WERI-Rb-1 (cell line): ENCODE measurements at regions not wholly inside any gene's neighbourhood (a gene's known extent, or its start where the extent isn't known, plus 50 kb on each side); places are given as distances from the start of the nearest gene placed in this dataset.

Experiments used
- DNase-seq: peaks from one replicate; pipeline ENCODE4 v3.0.0-alpha.2; 2020
- H3K27ac ChIP-seq: fragments of 250-450 bp; sonication (Bioruptor Pico); 2 replicates; pipeline ENCODE4 v1.5.1; 2020; ENCODE audit warnings: mild to moderate bottlenecking, moderate library complexity
- H3K27me3 ChIP-seq: fragments of 250-450 bp; sonication (Bioruptor Pico); 2 replicates; pipeline ENCODE4 v1.5.1; 2021; ENCODE audit warnings: mild to moderate bottlenecking, low read depth, moderate library complexity; ENCODE audit not compliant: insufficient read depth, severe bottlenecking
- H3K36me3 ChIP-seq: fragments of 250-450 bp; sonication (Bioruptor Pico); 2 replicates; pipeline ENCODE4 v1.5.1; 2020; ENCODE audit warnings: mild to moderate bottlenecking, moderate library complexity
- H3K4me3 ChIP-seq: 2 replicates; pipeline ENCODE4 v1.5.1; 2011; ENCODE audit warnings: low read depth, mild to moderate bottlenecking, control low read depth, low read length
- H3K9me3 ChIP-seq: fragments of 250-450 bp; sonication (Bioruptor Pico); 2 replicates; pipeline ENCODE4 v1.5.1; 2021; ENCODE audit warnings: mild to moderate bottlenecking, moderate library complexity; ENCODE audit not compliant: severe bottlenecking
- TF ChIP-seq, protein P1 (sequence below): IDR thresholded peaks from 2 replicates; pipeline ENCODE4 v1.5.1; 2011; ENCODE audit warnings: low read depth, mild to moderate bottlenecking, control low read depth, inconsistent platforms, low read length

DNA sequence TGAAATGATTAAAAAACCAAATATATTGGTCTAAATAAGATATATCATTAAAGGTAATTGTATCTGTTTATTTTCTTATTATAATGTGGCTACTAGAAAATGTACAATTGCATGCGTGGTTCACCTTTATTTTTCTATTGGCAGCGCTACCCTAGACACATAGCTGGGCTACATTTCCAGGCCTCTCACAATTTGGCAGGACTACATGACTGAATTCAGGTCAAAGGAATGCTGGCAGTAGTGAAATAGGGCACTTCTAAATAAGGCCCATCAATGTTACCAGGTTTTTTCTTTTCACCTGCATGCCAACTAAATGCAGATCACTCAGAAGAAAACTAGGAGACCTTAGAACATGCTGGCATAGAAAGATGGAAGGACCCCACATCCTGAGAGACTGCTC is 1072.9 kb upstream of the SLIT2 start:
- Histone ChIP-seq H3K4me3 (no peak overlapping the region), H3K27me3 (no peaks in the 10 kb centered on the region), H3K27ac (no peak overlapping the region), H3K9me3 (no peaks in the 10 kb centered on the region), H3K36me3 (no peaks in the 10 kb centered on the region)
- TF ChIP-seq, protein P1, sequence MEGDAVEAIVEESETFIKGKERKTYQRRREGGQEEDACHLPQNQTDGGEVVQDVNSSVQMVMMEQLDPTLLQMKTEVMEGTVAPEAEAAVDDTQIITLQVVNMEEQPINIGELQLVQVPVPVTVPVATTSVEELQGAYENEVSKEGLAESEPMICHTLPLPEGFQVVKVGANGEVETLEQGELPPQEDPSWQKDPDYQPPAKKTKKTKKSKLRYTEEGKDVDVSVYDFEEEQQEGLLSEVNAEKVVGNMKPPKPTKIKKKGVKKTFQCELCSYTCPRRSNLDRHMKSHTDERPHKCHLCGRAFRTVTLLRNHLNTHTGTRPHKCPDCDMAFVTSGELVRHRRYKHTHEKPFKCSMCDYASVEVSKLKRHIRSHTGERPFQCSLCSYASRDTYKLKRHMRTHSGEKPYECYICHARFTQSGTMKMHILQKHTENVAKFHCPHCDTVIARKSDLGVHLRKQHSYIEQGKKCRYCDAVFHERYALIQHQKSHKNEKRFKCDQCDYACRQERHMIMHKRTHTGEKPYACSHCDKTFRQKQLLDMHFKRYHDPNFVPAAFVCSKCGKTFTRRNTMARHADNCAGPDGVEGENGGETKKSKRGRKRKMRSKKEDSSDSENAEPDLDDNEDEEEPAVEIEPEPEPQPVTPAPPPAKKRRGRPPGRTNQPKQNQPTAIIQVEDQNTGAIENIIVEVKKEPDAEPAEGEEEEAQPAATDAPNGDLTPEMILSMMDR = no peak
- DNase-seq = no peak

DNA sequence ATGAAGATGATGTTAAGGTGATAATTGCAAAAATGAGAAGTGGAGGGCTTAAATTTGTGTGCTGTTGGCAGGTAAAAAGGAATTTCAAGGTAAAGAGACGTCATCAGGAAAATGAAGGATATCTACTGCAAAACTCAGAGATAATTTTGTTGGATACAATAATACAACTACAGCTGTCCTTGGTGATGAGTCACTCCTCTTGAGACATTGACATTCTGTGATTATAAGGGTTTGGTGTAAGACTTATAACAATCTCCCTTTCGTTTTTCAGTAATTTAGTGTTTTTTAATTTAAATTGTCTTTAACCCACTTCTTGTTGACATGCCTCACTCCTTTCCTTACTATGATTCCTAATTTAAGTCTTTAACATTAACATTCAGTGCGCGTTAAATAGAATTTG is 1074.1 kb upstream of the SLIT2 start:
- H3K9me3 ChIP-seq = no peaks in the 10 kb centered on the region
- H3K36me3 ChIP-seq = no peaks in the 10 kb centered on the region
- H3K4me3 ChIP-seq = no peak overlapping the region
- no peak for DNase-seq
- H3K27ac ChIP-seq = no peak overlapping the region
- H3K27me3 ChIP-seq = no peaks in the 10 kb centered on the region
- TF ChIP-seq, protein P1 = no peak

DNA sequence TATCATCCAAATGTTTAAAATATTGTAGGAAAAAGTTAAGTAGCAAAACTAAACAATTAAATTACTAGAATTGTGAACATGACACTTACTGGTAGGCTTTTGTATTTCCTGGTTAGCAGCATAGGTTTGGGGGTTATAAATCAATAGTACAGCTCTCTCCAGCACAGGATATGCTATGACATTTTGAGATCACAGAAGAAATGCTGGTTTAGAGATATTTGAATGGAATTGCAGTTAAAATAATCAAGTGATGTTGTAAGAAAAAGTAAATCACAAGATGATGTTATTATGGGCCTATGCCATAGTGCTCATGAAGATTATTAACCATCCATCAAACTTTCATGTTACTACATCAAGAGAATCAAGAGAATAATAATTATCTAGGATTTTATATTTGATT is 1079.9 kb upstream of the SLIT2 start:
- TF ChIP-seq, protein P1 = no peak

DNA sequence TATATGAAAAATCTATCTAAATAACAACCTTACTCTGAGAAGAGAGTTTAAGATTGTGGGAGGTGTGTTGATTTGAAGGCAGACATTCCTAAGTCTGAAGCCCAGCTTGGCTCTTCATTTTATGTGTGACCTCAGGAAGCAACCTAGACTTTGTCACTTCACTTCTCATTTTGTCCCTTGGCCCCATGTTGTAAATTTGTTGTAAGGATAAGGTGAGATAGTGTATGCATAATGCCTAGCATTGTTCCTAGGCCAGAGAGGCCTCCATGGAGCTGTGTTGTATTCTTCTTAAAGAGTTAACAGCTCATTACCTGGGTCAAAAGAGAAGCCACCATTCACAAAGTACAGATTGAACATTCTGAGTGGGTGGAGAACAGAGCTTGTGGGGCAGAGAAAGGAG is 1084.4 kb upstream of the SLIT2 start:
- no peak for DNase-seq
- no peaks in the 10 kb centered on the region for H3K36me3 ChIP-seq
- H3K27ac ChIP-seq = no peak overlapping the region
- TF ChIP-seq, protein P1 = no peak
- no peak overlapping the region for H3K4me3 ChIP-seq
- peaks cover 2% of the 10 kb centered on the region for H3K9me3 ChIP-seq
- peaks cover 6% of the 10 kb centered on the region for H3K27me3 ChIP-seq

More for the DNA sequence above, 1079.9 kb upstream of the SLIT2 start:
- H3K9me3 ChIP-seq = no peaks in the 10 kb centered on the region
- H3K27me3 ChIP-seq = peaks cover 6% of the 10 kb centered on the region
- H3K36me3 ChIP-seq = no peaks in the 10 kb centered on the region
- DNase-seq = no peak
- H3K27ac ChIP-seq = no peak overlapping the region
- no peak overlapping the region for H3K4me3 ChIP-seq

DNA sequence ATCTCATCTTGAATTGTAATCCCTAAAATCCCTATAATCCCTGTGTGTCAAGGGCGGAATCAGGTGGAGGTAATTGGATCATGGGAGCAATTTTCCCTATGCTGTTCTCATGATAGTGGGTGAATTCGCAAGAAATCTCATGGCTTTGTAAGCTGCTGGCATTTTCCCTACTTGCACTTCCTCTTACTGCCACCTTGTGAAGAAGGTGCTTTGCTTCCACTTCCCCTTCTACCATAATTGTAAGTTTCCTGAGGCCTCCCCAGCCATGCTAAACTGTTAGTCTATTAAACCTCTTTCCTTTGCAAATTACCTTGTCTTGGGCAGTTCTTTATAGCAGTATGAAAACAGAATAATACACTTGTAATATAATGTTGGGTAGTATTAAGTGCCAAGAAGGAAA is 1087.4 kb upstream of the SLIT2 start:
- peaks cover 2% of the 10 kb centered on the region for H3K9me3 ChIP-seq
- H3K4me3 ChIP-seq = no peak overlapping the region
- TF ChIP-seq, protein P1 = no peak
- no peak for DNase-seq
- H3K27ac ChIP-seq = no peak overlapping the region
- H3K36me3 ChIP-seq = no peaks in the 10 kb centered on the region
- peaks cover 2% of the 10 kb centered on the region for H3K27me3 ChIP-seq

DNA sequence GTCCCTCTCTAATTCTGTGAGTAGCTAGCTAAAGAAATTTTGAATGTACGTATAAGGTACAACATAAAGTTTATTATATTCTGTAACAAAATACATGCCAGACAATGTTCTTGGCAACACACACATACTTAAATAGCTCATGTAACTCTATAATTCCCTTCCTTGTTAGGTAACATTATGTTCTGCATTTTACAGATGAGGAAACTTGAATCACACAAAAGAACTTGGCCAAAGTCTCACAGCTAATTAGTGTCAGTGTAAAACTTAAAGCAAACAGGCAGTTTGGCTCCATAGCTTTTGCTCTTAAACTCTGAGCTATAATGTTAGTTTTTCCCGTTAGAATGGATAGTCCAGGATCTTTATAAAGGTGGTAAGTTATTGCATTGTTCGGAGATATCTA is 1091.8 kb upstream of the SLIT2 start:
- Histone ChIP-seq H3K36me3 (no peaks in the 10 kb centered on the region), H3K4me3 (no peak overlapping the region), H3K9me3 (peaks cover 2% of the 10 kb centered on the region), H3K27me3 (no peaks in the 10 kb centered on the region), H3K27ac (no peak overlapping the region)
- TF ChIP-seq, protein P1 = no peak
- no peak for DNase-seq
